SH-SY5Y (cell line): ENCODE measurements at regions not wholly inside any gene's neighbourhood (a gene's known extent, or its start where the extent isn't known, plus 50 kb on each side); places are given as distances from the start of the nearest gene placed in this dataset.

Experiments
- GATA2 ChIP-seq: IDR thresholded peaks from 2 replicates; pipeline ENCODE4 v1.6.1; 2011; ENCODE audit warnings: mild to moderate bottlenecking, low read depth, low read length
- GATA3 ChIP-seq: IDR thresholded peaks from 2 replicates; pipeline ENCODE4 v1.6.1; 2011; ENCODE audit warnings: low read depth, mild to moderate bottlenecking, low read length, moderate library complexity

DNA sequence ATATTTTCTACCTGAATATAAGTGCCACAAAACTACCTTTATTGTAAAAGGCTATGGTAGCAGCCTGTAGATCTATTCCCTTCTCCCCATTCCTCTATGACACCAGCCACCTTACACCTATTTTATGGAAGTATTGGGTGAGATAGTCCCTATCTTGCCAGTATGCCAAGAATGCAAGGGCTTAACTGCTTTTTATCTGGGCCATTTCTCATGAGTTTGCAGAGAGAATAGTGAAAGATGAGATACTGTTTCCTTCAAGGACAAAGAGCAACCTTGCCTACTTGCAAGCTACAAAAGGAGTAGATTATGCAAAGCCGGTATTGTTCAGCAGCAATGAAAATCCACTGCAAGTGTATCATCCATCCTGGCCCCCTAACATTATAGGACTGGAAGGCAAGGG is 1775.6 kb upstream of the SEL1L start:
- TF ChIP-seq GATA2 (no peak), GATA3 (no peak)
